DMS153 (cell line): ENCODE measurements at regions not wholly inside any gene's neighbourhood (a gene's known extent, or its start where the extent isn't known, plus 50 kb on each side); places are given as distances from the start of the nearest gene placed in this dataset.

Source experiments
- DNase-seq: peaks from one replicate; lab custom pipeline; 2025; lab: John Stamatoyannopoulos, UW

DNA sequence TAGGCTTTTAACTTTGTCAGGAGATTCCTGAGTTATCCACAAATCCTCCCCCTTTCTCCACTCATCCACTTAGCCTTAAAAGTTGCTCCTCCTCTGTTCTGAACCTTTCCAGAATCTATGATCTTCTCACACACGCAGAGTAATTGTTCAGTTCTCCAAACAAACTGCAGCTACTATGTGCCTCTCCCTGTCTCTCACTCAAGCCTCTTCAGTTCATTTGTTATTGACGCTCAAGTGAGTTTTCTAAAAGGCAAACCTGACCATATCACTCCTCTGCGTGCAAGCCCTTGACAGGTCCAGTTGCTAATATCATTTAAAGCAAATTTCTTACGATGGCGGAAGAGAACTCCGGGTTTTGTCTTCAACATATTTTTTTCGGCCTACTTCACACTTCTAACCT lies 1169.7 kb upstream of the TENM4 start:
- DNase-seq, result no peak

DNA sequence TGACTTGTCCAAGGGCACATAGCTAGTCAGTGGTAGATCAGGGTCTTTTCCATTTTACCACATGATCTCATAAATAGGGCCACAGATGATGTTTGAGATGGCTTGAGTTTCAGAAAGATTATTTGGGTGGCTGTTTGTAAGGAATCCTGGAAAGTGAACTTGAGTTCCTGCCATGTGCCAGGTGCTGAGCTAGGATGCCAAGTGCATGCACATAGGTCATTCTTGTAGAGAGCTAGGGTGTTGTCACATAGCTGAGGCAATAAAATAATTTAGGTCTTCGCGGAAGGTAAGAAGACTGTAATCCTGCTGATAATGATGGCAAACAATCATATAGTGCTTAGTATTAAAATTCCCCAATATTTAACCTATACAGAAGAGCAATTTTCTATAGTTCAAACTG lies 1162.6 kb upstream of the TENM4 start:
- DNase-seq, result no peak

DNA sequence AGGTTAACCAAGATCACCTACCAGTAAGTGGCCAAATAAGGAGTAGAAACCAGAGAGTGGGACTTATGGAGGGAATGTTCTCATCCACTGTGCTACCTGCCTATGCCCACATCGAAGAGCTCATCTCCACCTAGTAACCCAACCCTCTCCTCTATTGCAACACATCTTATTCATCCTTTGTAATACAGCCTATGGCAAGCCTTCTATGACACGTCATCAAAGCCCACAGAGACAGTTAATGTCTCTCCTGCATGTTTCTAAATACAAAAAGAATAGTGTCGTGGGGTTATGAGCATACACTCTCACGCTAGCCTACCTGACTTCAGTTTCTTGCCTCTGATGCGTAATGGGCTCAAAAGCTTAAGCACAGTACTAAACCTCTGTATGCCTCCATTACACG lies 1158.1 kb upstream of the TENM4 start:
- DNase-seq, result no peak

DNA sequence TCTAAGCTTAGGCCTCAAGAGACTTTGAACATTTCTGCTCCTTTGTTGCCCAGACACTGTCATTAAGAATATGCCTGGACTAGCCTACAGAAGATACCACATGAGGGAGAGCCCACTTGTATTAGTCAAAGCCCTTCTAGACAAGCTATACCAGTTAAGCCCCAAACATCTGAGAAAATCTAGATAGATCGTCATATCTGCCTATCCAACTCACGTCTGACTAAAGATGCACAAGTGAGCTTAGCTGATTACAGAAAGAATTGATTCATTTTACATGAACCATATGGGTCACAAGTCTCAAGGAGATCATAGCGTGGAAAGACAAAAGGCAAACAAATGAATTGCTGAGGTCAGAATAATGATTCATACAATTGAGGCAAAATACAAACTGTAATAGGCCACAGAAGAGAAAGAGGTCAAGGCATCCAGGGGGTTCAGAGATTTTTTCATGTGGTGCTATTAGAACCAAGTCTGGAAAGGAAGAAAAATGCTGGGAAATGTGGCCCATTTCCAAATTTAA lies 1155.5 kb upstream of the TENM4 start:
- DNase-seq, result no peak

DNA sequence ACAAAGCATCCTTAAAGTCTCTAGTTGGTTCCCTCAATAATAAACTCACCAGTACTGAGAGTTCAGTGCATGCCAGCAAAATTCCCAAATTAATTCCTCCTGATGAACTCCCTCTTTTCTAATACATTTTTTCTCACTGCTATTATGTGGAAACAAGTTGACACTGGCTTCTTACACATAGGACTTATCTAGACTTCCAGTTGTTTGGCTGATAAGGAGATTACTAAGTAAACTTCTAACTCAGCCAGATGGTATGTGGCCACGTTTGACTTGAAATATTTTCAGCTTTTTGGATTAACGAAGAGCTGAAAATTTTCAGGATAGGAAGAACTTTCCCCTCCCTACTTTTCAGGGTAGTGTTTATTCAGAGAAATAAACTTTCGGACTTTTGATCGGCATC lies 1154.2 kb upstream of the TENM4 start:
- no peak for DNase-seq

DNA sequence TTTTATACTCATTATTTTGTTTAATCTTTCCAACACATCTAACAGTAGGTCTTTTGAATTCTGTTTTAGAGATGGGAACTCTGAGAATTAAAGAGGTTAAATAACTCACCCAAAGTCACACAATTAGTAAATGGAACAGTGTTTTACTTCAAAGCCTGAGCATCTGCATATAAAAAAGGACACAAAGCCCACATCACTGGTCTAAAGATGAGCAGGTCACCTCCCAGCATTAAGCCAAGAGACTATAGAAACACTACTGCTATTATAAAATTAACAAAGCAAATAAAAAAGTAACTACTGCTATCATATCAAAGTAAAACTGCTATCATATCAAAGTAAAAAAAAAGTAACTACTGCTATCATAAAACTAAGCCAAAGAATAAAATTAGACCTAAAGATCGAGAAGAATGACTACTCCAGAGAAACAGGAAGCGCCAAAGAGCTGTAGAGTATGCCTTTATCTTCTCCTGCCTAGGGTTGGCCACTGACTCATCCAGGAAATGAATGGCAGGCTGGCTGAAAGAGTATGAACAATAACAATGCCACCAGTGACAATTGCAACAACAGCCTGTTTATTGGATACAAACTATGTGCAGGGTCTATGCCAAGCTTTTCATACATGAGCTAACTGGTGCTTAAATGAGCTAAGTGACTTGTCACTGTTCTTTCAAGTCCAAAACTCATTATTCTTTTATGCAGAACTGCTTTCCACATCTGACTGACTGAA lies 1153.0 kb upstream of the TENM4 start:
- peak; percentile 37 for DNase-seq

DNA sequence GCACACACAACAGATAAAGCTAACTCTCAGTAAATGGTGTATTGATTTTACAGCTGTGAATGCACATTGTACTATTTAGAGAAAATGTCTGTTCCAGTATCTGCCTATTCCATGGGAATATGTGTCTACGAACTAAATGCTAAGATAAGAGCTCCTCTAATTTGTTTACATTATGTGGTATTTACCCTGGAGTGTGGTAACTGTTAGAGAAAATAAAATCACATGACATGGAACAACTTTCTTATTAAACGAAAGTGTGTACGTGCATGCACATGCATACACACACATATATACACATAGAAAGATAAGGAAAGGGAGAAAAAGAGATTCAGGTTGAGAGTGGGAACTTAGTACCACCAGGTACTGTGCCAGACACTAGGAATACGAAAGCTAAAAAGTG lies 1151.7 kb upstream of the TENM4 start:
- no peak for DNase-seq

DNA sequence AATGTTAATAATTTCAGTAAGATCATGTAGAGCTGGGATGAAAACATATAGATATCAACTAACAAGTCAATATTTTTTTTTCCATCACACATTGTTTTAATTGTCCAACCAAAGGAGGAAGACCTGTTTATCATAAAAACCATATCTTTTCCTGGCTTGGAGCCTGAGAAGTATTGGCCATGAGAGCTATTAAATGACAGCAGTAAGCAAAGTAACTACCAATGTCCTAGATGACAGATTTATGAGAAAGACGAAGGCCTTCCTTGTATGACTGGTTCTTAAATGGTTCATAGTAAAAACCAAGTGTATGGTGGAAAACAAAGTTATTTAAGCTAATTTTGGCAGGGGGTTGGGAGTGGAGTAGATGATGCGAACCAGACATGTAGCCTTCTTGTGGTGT lies 1147.1 kb upstream of the TENM4 start:
- DNase-seq, result no peak

DNA sequence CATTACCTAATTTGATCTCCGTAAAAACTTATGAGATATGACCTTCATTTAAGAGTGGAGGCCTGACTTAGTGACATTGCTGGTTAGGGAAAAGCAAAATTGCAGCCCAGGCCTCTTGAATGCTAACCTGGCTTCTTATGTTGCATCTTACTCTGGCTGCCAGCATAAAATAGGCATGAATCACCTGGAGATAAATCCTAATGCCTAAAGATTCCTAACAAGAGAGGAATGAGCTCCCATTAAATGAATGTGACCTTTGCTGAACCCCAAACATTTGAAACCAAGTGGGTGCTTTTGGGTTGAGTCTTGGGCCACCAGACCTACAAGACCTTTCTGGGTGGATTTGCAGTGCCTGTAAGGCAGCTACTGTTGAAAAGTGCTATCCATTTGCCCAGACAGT lies 1145.6 kb upstream of the TENM4 start:
- no peak for DNase-seq

DNA sequence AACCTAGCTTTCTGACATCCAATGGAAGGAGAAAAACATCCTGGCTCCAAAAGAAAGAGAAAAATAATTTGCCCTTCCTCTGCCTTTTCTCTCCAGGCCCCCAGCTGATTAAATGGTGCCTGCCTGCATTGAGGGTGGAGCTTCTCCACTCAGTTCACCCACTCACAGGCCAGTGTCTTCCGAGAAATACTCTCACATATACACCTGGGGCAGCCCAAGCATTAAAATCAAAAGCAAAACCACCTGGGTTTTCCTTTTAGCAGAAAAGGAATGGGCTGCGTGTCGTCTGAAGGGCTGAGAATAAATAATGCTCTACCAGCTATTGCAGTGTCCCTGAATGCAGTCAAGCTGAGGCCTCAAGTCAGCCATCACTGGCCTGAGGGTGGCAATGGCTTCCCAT lies 1143.8 kb upstream of the TENM4 start:
- DNase-seq, result no peak

DNA sequence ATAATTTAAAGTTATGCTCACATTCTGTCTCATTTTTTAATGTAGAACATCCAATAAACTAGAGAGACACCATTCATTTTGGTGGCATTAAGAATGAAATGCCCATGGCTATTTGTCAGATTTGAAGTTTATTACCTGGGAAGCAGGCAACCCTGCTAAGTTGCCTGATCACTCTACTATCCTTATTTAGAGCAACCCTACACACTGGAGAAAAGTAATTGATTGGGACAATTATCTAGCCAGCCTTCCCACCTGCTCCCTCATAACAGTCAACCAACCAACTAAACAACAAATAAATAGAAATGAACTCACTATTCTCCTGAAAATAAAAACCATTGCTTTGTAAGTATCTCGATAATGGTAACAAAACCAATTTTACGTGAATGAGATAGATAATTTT lies 1129.0 kb upstream of the TENM4 start:
- no peak for DNase-seq

DNA sequence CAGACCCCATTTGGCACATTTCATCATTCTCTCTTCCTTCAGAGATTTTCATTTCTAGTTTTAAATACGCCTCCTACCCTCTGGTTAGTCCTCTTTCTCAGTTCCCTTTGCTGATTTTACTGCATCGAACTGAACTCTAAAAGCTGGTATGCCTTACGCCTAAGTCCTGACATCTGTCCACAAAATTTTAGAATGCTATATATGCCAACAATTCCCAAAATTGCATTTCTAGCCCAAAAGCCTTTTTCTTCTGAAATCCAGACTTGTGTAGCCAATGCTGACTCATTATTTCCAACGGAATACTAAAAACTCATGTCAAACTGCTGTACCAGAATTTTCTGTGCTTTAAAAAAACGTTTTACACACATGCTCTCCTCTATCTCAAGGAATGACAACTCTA lies 1124.4 kb upstream of the TENM4 start:
- no peak for DNase-seq

DNA sequence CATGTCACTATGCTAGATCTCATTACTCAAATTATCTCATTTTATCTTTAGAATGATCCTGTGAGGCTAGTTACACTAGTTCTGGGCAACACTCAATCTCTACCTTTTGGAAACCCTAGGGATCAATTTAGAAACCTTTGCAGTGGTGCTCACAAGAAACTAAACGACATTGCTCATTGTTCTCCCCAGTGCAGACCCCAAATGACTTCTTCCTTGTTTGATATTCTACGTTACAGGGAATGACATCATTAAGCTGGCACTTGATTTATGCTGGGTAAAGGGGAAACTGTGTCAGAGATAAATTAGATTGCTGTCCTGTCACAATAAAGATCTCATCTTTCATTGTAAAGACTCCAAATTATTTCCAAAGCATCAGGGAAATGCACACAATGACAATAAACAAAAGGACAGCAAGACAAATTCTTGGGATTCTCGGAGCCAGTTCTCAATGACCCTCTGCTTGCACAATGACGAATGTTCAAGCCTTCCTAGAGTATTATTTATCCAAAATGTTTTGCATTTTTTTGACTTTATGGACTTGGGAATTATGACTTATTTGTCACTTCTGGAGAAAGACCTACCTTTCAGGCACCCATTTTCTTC lies 1121.8 kb upstream of the TENM4 start:
- no peak for DNase-seq

DNA sequence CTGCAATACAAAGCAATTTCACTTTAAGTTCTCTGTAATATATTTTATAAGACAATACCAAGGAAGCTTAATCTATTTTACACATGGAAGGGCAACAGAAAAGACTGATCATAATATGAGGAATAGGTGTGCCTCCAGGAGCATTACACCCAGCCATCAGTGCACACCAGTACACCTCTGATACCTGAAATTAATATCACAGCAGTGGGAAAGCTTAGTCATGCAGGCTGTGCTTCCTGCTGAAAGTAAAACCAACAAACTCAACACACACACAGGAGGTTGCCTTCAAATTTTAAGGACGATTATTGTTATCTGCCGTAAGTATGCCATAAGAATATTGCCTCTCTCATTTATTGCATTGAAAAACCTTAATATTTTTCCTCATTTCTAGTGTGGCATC lies 1119.1 kb upstream of the TENM4 start:
- no peak for DNase-seq

DNA sequence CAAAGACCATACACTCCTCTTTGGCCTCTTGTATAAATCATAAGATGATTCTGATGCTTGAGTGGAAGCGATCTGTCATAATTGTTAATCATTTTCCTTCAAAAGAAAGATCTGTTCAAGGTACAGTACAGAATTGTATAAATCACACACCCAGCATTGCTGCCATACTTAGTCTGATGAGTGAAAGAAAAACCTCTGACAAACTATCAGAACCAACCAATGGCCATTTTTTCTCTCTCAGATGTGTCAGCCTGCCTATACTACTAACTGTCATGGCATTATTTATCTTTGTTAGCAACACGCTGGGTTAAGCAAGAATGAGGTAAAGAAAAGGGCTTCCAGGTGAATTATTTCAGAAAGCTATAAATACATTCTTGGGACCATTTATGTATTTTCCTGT lies 1112.7 kb upstream of the TENM4 start:
- no peak for DNase-seq

DNA sequence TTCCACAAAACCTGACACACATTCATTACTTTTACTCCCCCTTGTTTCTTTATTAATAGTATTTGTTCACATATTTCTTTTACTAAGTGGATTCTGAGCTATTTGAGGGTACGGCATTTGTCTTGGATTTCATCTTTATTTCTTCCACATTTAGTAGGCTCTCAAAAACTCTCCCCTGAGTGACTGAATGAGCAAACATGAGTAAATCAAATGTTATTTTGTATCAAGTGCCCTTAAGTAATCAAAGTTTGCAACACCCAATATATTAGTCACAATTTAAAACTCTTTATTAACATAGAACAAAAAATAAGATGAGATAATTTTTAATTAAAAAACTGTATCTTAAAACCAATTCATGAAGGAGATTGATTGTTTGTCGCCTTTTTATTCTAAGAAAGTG lies 1101.9 kb upstream of the TENM4 start:
- no peak for DNase-seq

DNA sequence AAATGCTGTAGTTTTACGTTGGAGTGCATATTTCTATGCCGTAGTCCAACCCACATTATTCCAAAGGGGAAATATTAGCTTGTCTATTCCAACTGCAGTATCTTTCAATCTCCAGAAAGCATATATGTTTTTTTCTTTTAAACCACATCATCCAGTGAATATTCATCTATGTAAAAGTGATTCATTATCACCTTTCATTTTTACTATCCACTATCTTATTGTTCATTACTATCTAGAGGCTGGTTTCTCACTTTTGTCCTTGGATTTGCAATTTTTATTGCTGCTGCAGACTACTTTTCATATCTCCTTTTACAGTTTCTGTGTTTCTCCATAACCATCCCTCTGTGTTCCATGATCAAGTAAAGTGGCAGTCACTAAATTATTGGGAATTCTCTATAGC lies 1097.2 kb upstream of the TENM4 start:
- no peak for DNase-seq

DNA sequence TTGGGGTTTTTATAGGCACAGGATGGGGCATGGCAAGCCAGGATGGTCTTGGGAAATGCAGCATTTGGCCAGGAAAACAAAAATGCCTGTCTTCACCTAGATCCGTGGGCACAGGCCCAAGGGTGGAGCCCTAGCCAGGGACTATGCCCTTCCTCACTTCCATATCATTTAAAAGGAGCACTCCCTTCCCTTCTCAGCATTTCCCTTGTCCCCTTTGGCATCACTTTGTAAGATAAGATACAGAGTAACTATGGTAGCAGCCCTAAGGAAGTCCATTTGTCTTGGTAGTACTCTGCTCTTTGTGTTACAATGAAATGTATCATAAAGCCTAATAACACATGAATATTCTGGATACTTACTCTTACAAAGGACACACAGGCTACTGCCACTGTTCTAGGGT lies 1092.6 kb upstream of the TENM4 start:
- DNase-seq, result no peak

DNA sequence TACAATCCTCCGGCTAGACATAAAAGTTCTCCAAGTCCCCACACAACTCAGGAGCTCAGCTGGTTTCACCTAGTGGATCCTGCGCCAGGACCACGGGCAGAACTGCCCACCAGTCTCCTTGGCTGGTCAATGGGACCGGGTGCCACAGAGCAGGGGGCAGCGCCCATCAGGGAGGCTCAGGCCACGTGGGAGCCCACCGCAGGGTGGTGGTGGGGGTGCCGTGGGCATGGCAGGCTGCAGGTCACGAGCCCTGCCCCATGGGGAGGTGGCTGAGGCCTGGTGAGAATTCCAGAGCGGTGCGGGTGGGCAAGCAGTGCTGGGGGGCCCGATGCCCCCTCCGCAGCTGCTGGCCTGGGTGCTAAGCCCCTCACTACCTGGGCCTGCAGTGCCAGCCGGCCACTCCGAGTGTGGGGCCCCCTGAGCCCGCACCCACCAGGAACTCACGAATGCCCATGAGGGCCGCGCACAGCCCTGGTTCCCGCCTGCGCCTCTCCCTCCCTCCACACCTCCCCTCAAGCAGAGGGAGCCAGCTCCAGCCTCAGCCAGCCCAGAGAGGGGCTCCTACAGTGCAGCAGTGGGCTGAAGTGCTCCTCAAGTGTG lies 1091.9 kb upstream of the TENM4 start:
- DNase-seq, result no peak

DNA sequence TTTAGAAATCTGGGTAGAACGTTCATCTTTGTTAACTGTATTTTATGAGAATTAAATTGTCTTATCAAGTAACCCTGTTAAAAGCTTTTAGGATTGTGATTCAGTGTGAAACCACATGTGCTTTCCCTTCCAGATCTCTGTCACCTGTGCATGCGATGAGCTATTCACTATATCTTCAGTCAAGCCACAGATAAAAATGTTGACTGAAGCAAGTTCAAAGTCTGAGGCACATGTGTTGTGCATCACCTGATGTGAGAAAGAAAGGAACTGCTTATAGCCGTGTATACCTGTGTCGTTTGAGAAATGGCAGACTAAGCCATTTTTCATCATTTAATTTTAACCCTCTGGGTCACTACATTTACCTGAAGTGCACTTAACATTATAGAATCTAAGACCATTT lies 1088.9 kb upstream of the TENM4 start:
- DNase-seq, result no peak

DNA sequence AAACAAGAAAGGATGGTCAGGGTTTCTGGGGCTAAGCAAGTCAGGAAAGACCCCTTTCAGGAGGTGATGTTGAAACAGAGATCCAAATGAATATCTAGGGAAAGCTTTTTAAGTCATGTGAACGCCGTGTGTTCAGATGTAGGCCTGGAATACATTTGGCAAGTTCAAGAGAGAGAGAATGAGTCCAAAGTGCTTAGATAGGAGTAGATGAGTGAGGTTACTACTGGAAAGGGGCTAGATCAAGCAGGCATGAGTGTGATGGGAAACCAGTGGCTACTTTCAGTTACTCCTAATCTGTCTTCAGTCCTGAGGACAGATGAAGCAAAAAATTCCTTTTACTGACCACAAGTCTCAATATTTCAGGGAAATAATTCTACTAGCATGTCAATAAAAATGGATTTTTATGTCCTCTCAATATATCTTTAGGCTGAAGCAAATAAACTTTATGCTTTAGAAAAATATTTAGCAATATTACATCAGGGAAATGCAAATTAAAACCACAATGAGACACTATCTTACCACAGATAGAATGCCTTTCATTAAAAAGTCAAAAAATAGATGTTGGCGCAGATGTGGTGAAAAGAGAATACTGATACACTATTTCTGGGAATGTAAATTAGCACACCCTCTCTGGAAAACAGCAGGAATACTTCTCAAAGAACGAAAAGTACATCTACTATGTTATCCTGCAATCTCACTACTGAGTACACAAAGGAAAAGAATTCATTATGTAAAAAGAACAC lies 1085.0 kb upstream of the TENM4 start:
- no peak for DNase-seq

DNA sequence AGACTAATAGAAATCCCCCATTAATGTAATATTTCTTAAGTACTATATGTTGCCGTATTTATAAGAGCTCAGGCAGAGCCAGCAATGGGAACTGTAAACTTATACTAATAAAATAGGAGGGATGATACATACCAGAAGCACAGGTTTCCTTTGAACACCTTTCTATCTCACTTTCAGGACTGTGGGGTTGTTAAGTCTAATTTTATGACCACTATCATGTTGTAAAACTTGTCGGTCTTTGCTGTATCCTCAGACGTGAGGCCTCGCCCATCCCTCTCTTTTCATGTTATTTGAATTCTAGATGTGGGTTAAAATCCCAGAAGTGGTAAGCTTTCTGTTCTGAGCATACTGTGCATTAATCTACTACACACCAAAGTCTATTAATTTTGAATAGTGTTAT lies 1083.5 kb upstream of the TENM4 start:
- no peak for DNase-seq

DNA sequence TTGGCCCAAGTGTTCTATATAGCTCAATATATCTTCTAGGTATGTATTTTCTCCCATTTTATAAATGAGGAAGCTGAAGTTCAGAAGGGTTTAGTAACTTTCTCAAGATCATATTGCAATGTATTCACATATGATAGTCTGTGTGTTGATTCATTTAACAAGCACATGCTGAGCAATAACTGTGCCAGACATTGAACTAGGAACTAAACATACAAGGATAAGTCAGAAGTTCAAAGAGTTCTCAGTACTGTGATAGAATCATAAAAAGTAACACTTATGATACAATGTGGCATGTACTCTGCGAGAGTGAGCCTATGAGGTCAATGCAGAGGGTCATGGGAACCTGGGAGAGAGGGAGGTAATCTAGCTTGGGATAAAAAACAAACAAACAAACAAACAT lies 1082.2 kb upstream of the TENM4 start:
- no peak for DNase-seq
